GM21825 (cell line): ENCODE measurements at regions not wholly inside any gene's neighbourhood (a gene's known extent, or its start where the extent isn't known, plus 50 kb on each side); places are given as distances from the start of the nearest gene placed in this dataset.
"Not testable (repeated sequence)": the region's sequence is repeated elsewhere in the genome, so short reads cannot be mapped to it uniquely, and the experiment has no call there.

ENCODE experiments used
- ATAC-seq: cut with Tn5 transposase; IDR thresholded peaks from one replicate; pipeline ENCODE4 v1.9.1; 2021; ENCODE audit warnings: mild to moderate bottlenecking, moderate library complexity; ENCODE audit not compliant: unreplicated experiment

GRCh38 chr4:101421386-101421785 is 74.1 kb upstream of the PPP3CA start:
- ATAC-seq = no peak

- no peak for ATAC-seq
Measured at GRCh38 chr4:101420661-101421060, 73.3 kb upstream of the PPP3CA start.

GRCh38 chr4:101419336-101420135 is 72.2 kb upstream of the PPP3CA start:
- peak; percentile 84 for ATAC-seq

GRCh38 chr4:101418466-101418865 is 71.1 kb upstream of the PPP3CA start:
- ATAC-seq = no peak

- peak; percentile 85 for ATAC-seq
Measured at GRCh38 chr4:101418055-101418454, 70.7 kb upstream of the PPP3CA start.

DNA sequence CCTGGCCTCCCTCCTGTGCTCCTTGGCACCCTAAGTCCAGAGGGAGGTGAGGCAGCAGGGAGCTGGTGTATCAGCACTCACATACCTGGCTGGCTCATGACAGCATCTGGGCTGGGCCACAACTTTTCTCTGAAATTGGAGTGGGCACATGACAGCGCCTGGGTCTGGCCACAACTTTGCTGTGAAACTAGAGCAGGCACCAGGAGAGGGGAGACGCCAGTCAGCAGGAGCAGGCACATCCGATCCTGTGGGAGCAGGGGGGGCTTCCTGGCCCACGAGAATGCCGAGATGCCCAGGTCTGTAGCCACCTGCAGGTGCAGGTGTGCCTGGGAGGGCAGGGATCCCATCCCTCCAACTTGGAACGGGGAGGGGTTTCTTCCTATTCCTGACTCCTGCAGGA is 69.7 kb upstream of the PPP3CA start:
- no peak for ATAC-seq

- ATAC-seq = no peak
Measured at GRCh38 chr4:101415962-101416361, 68.6 kb upstream of the PPP3CA start.

GRCh38 chr4:101414496-101414895 is 67.2 kb upstream of the PPP3CA start:
- no peak for ATAC-seq

- ATAC-seq = no peak
Measured at GRCh38 chr4:101411926-101412325, 64.6 kb upstream of the PPP3CA start.

GRCh38 chr4:101411281-101411910 is 64.1 kb upstream of the PPP3CA start:
- not testable (repeated sequence) for ATAC-seq

DNA sequence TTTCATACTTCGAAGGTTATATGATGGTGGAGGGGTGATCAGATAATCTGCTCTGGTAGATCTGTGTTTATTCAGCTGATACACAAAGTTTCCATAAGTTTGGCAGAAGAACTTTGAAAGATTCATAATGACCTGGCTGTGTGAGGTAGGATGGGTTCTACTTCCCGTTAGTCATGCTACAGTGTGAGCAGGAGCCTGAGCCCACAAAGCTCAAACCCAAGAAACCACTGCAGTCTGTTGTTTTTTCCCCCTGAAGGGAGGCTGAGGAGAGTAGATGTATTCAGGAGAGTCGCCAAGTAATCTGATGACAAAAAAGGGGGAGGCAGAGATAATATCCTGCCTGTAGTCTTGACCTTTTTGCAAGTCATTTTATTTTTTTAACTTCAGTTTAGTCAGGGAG is 52.8 kb upstream of the PPP3CA start:
- no peak for ATAC-seq

GRCh38 chr4:101398807-101399206 is 51.5 kb upstream of the PPP3CA start:
- no peak for ATAC-seq
